ENCODE measurements at regions not wholly inside any gene's neighbourhood (a gene's known extent, or its start where the extent isn't known, plus 50 kb on each side); places are given as distances from the start of the nearest gene placed in this dataset.

DNA sequence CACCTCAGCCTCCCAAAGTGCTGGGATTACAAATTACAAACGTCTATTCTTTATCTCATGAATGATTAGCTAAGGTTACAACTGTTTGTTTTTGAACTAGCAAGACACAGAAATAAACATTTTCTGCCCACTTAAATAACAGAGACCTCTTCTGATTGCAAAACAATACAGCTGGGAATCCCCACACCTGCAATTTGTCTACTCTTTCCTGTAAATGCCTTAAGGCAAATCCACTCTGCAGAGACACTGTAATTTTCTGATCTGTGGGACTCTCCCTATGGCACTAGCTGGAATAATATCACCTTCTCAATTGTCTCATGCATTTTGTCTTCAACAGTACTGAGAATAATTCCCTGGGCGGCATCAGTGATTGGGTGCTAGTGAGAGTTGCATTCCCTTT, 149.3 kb upstream of the FAM3C start:
- TF ChIP-seq EZH2 (optimal IDR thresholded peaks at IDR 0.05; ENCODE audit: low read depth, low read length) (no peak), EZH2phosphoT487 (IDR thresholded peaks at IDR 0.05; ENCODE audit: low read length) (no peak)
- TF ChIP-seq, protein P1, sequence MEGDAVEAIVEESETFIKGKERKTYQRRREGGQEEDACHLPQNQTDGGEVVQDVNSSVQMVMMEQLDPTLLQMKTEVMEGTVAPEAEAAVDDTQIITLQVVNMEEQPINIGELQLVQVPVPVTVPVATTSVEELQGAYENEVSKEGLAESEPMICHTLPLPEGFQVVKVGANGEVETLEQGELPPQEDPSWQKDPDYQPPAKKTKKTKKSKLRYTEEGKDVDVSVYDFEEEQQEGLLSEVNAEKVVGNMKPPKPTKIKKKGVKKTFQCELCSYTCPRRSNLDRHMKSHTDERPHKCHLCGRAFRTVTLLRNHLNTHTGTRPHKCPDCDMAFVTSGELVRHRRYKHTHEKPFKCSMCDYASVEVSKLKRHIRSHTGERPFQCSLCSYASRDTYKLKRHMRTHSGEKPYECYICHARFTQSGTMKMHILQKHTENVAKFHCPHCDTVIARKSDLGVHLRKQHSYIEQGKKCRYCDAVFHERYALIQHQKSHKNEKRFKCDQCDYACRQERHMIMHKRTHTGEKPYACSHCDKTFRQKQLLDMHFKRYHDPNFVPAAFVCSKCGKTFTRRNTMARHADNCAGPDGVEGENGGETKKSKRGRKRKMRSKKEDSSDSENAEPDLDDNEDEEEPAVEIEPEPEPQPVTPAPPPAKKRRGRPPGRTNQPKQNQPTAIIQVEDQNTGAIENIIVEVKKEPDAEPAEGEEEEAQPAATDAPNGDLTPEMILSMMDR (IDR thresholded peaks at IDR 0.05; ENCODE audit: low read length) = no peak

Data from MM.1S (cell line).